ENCODE measurements at regions not wholly inside any gene's neighbourhood (a gene's known extent, or its start where the extent isn't known, plus 50 kb on each side); places are given as distances from the start of the nearest gene placed in this dataset.

- no peak for TF ChIP-seq EZH2 (IDR thresholded peaks at IDR 0.05; ENCODE audit: low read depth)
- TF ChIP-seq, protein P1, sequence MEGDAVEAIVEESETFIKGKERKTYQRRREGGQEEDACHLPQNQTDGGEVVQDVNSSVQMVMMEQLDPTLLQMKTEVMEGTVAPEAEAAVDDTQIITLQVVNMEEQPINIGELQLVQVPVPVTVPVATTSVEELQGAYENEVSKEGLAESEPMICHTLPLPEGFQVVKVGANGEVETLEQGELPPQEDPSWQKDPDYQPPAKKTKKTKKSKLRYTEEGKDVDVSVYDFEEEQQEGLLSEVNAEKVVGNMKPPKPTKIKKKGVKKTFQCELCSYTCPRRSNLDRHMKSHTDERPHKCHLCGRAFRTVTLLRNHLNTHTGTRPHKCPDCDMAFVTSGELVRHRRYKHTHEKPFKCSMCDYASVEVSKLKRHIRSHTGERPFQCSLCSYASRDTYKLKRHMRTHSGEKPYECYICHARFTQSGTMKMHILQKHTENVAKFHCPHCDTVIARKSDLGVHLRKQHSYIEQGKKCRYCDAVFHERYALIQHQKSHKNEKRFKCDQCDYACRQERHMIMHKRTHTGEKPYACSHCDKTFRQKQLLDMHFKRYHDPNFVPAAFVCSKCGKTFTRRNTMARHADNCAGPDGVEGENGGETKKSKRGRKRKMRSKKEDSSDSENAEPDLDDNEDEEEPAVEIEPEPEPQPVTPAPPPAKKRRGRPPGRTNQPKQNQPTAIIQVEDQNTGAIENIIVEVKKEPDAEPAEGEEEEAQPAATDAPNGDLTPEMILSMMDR (conservative IDR thresholded peaks at IDR 0.05) = no peak
Measured at GRCh38 chr2:17166506-17166905, 351.7 kb downstream of the RAD51AP2 start.

Data from PC-9 (cell line).